Hematopoietic multipotent progenitor cell treated with erythropoietin and hydrocortisone succinate and interleukin-3 and kit ligand, for 6 days (in vitro differentiated cells): ENCODE measurements at regions not wholly inside any gene's neighbourhood (a gene's known extent, or its start where the extent isn't known, plus 50 kb on each side); places are given as distances from the start of the nearest gene placed in this dataset.
"Not testable (repeated sequence)": the region's sequence is repeated elsewhere in the genome, so short reads cannot be mapped to it uniquely, and the experiment has no call there.

Experiments
- DNase-seq: peaks from one replicate; pipeline ENCODE4 v3.0.0-alpha.2; 2015

DNA sequence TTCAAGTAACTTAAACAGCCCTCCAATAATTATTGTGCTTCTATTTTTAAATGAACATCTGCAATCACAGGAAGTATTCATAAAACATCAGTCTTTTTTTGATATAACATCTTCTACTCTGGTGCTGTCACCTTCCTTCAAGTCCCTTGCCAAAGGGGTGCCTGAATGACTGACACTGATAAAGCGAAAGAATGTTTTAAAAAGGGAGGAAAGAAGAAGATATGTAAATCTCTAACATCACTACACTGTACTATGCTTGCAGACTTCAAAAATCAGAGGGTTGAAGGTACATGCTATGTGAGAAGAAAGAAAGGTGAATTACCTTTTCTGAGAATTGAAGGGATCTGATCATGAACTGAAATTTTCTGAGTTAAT, 253.7 kb downstream of the ZPLD1 start:
- no peak for DNase-seq

DNA sequence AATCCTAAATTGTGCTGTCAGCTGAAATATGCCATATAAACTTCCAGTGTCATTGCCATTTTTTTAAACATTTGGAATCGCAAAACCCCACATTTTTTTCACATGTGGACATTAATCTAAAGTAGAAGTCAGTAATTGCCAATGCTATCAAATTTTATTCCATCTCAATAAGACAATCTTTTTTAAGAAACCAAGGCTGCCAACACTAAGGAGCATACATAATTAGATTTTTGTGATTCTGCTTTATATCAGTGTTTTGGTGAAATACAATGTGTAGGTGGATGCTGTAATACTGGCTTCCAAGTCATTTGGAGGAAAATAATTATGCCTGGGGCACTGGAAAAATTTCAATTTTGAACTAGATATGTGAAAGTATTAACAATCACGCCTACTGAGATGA, 256.7 kb downstream of the ZPLD1 start:
- DNase-seq: no peak

DNA sequence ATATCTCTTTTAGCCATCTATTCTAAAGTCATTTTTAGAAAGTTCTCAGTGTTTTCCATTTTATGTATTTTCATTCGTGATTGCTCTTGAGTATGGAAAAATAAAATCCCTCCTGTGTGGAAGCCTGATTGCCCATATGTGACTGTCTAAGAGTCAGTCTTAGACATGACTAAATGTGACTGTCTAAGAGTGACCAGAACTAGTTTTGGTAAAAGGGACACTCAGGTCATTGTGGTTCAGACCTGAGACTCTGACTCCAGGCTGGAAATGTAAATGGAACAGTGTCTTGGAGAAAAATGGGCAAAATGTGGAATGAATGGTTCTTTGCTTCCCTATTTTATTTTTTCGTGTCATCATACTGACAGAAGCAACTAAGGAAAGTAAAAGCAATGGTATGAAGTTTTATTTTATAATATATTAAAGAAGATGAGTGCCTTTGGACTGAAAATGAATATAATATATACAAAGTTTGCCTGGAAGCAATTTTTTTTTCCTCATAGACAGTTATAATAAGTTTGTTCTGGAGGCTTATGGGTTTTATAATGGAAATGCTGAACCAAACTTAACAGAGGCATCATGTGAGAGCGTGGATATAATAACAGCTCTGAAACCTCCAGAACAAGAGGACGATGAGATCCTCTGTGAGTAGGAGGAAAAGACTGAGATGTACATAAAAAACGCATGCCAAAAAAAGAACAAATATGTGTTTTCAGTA, 264.4 kb downstream of the ZPLD1 start:
- no peak for DNase-seq

DNA sequence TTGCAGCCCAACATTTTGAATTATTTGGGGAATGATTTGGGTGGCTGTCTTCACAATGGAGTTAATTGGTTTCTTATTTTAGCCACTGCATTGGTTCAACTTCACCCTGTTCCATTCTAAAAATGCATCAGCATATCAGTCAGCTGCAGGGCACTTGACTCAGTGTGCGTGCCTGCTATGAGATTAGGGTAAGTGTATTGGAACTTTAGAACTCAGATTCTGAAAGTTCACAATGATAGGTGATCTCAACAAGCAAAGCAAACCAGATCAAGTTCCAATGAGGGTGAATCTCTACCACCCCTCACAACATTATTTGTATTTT, 265.0 kb downstream of the ZPLD1 start:
- no peak for DNase-seq

DNA sequence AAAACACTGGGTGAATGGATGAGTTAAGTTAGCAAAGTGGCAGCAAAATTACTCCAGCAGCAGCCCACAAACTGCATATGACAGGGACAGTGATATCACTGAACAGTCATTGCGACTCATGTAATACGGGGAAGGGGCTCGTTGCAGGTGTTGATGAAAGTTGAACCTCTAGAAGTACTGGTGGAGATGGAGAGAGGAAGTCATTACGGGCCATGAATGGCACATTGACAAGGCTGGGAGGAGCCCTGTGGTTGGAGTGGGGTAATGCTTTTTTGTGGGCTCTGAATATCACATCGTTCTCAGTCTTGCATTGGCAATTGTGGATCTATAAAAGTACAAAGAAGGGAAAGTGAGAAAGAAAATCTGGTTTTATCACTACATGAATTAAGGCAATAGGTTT, 278.1 kb downstream of the ZPLD1 start:
- no peak for DNase-seq

DNA sequence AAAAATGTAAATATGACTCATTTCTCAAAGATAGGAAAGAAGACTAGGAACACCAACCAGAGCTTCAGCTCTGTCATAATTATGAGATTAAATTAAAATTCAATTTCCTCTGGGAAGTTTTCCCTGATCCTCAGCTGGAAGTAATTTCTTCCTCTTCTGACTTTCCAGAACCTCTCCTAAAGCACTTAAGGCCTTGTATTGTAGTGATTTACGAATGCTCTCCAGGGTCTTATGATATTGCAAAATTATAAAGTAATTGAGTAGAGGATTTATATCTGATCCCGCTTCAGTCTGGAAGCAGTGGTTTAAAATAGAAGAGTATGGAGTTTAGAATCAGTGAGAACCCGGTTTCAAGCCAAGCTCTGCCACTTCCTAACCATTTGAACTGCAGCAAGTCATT, 279.8 kb downstream of the ZPLD1 start:
- DNase-seq: no peak

DNA sequence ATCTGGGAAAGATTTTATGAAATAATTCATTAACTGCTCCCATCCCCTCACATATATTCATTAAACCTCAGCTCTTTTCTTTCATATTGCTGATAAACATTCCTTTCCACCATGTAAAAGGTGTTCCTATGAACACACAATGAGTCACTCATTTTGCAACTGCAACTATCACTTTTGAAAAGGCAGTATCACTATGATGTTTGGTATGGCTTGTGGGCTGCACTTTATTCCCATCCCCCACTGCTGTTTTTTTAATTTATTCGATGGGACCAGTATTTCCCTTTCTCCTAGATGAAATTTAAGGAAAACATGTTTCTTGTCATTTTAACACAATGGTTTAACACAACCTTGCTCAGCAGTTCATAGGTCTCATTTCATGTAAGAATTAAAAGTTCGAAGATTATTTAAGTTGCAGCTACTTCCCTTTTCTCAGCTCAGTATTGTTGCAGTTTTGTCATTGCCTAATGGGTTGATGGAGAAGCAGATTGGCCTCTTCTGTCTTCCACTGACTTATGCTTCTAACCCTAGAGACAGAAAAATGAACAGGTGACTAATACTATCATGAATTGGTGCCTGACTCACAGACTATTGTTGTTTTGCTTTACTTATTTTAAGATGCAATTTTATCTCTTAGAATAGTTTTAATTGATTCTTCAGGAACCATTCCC, 280.3 kb downstream of the ZPLD1 start:
- DNase-seq: peak; percentile 2

DNA sequence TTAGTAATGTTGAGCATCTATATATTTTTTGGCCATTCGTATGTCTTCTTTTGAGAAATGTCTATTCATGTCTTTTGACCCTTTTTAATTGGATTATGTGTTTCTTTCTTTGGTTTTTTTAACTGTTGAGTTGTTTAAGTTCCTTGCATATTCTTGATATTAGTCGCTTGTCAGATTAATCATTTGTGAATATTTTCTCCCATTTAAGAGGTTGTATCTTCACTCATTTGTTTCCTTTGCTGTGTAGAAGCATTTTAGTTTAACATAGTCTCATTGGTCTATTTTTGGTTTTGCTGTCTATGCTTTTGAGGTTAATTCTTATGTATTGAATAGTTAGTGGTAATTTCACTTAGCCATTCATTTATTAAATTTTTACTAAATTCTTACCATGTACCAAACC, 283.8 kb downstream of the ZPLD1 start:
- DNase-seq: no peak

DNA sequence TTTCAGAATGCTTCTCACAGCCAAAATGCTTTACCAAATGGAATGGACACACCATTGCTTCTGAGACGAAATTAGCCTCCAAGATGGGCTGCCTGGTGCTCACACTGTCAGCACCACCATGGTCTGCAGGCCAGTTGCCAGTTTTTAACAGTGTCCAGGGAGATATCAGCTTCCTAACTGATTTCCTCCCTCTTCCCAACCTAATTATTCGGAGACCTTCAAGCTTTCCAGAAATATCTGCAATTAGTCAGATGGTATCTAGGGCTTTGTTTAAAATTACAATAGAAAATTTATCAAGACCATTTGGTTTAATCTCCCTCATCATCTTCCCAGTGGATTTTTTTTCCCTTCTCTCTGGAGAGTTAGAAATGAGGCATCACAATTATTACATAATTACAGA, 287.5 kb downstream of the ZPLD1 start:
- DNase-seq: no peak

DNA sequence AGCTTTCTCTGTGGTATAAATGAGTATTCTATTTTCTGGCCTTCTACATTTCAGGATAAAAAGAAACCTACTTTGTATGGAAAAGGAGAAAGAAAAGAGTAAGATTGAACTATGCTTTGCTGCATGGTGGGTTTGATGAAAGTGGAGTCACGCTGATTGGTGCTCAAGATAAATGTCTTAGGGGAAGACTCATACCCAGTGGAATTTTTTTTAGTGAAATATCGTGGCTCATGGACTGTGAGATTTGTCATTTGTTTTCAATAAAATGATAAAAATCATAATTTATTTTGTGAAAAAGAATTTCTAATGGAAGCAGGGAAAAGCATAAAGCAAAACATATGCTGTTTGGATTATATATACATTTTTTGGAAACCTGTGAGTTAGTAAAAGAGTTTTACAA, 292.5 kb downstream of the ZPLD1 start:
- DNase-seq: no peak

DNA sequence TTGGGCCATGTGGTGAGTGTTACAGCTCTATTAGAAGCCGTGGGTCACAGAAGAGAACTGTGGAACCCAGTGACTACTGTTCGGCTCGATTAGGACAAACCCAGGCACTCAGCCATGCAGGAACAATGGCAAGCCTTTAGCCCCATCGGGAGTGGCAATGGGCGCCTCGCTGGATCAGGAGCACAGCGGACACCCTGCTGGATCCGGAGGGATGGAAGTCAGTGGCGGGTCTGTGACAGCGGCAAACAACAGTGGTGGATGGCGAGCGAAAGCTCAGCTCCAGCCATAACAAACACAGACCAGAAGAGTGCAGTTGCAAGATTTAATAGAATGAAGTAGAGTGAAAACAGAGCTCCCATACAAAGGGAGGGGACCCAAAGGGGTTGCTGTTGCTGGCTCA, 297.8 kb downstream of the ZPLD1 start:
- DNase-seq: not testable (repeated sequence)

DNA sequence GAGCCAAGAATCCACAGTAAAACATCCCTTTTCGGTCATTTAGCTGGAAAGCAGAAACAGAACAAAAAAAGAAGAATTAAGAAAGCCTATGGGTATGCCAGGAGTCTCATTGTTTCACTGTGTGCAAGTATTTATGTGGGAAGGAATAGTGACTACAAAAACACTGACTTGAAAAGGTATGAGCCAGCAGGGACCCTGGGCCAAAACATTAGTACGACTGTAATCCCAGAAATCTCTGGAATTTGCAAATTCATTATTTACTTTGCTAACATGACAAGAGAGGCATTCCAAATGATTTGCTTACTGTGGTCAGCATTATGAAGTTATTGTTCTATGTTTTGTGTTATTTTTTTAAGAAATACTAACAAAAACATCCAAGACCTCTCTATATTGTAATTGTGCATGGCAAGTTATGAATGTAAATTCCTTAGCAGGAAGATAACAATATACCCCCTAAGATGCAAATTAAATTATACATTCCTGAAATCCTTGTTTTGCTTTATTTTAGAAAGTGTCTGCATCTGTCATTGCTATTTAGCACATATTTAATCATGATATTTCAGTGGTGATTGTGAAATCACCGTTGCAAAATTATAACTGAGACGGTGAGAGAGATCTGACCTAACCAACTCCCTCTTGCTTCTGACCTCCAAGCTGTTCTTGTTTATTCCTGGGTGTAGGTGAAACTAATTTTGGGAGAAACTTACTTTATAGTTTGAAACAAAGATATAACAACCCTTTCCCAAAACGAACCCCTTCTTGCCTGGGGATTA, 299.2 kb downstream of the ZPLD1 start:
- DNase-seq: no peak

DNA sequence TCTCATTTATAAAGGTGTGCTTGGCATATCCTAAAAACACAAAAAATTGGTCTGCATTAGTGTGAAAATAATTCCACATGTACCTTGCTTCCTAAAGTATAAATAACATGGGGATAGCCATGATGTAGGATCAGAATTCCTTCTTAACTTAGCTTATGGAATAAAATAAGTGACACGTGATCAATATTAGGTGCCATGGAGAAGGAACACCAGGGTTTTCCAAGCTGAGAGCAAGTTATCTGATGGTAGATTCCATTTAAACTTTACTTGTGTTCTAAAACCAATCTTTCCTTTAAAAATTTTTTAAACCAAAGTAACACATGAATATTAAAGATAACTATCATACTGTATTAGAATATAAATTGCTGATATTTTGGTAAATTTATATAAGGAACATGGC, 300.5 kb downstream of the ZPLD1 start:
- DNase-seq: no peak

DNA sequence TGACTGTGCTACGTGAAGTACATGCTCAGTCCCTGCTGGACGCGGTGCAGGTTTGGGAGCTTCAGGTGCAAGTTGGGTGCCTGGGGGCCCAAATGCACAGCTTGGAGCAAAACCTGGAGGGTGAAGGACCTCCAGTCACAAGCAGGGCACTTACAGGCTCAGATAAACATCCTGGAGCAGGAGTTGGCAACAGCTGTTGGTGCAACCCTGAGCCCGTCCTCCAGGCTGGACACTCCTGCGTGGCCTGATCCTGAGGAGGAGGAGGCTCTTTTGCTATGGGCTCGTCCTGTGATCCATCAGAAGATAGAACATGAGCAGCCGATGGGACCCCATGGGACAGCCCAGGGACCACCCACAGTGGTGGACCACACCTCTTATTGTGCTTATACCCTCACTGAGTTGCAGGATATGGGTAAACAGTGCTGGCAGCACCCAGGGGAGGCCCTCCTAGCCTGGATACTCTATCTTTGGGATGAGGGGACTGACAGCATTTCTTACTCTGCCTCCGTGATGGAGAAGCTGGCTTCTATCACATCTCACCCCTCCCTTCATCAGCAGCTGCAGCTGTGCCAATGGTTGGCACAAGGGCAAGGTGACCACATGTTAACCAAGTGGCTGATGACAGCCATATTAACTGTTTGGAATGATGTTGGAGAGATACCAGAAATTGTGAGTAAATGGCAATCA, 301.6 kb downstream of the ZPLD1 start:
- no peak for DNase-seq

DNA sequence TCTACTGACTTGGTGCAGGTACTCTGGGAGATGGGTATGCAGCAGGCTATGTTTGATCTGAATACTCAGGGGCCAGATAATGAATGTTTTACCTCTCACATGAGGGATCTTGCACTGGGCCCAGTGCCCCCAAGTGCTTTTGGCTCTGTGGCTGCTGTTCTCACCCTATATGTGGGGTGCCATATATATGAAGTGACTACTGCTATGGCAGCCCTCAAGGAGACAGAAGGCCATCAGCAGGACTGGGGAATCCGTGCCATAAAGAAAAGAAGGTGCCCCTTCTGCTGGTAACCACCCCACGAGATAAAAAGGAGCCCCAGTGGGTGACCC, 302.1 kb downstream of the ZPLD1 start:
- no peak for DNase-seq

DNA sequence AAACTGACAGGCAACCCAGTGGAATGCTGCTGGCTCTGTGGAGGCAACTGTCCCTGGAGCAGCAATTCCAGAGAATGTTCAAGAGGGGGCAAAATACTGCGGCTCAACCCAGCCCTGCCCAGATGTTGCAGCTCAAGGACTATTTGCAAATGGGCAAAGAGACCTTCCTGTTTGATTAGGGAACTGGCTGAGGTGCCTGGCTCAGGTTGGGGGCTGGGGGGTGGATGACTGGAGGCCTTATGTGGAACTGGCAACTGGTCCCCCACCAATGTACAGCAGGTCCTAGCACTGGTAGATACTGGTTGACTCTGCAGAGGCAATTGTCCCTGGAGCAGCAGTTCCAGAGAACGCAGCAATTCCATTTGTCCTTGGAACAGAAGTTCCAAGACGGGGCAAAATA, 302.5 kb downstream of the ZPLD1 start:
- no peak for DNase-seq

DNA sequence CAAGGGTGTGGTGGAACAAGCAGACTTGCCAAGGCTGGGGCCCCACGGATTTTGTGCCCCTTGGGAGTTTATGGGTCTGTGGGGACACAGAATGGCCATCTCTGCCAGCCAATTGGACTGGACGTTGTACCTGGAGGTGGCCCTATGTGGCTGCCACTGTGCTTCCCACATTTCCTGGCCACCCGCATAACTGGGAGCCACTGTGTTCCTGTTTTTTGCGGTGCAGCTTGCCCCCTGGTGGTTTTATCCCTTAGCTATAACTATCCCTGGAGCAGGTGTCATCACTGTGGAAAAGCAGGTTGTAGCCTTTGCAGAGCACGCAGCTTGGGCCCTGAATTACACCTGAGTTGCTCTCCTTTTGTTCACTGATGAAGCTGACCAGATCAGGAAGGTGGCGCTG, 306.3 kb downstream of the ZPLD1 start:
- DNase-seq: no peak

DNA sequence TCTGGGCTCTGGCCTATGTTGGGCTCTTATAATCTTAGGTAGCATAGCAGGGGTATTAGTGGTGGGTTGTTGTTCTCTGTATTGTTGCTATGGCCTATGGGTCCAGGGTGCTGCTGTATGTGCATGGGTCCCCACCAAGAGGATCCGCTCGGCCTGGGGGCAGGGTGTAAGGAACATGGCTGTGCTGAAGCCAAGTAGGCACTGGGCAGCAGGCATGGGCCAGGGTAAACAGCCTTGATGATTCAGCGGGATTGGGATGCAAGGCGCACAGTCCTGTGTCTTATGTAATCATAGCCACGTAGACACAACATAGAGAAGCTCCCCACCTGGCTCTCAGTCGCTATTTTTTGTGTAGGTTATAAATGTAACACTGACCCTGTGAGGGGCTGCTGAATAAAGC, 306.9 kb downstream of the ZPLD1 start:
- no peak for DNase-seq

DNA sequence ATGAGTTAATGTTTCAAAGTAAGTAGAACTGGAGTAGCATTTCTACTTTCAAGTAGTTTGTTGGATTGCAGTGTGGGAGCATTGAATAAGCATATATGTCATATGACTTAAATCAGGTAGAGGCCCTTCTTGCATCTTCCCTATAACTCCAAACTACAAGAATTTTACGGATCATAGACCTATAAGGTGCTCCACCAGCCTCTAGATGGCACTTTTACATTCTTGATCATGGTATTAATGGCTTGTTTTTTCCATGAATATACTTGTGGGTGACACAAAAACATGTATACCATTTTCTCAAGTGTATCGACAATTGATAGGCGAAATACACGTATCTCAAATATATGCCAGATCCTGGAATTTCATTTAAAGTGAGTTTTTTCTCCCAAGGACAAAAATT, 311.1 kb downstream of the ZPLD1 start:
- no peak for DNase-seq

DNA sequence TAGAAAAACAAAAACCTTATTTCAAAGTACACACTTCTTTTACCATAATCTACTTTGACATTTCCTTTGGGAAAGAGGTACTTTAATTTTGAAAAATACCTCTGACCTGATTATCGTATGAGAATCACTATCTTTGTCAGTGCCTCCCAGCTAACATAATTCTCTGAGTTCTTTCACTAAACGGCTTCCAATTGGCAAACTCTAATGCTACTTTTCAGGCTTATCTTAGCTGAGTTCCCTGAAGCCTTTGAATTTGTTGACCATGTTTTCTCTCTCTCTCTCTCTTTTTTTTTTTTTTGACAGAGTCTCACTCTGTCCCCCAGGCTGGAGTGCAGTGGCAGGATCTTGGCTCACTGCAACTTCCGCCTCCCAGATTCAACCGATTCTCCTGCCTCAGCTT, 312.8 kb downstream of the ZPLD1 start:
- no peak for DNase-seq

DNA sequence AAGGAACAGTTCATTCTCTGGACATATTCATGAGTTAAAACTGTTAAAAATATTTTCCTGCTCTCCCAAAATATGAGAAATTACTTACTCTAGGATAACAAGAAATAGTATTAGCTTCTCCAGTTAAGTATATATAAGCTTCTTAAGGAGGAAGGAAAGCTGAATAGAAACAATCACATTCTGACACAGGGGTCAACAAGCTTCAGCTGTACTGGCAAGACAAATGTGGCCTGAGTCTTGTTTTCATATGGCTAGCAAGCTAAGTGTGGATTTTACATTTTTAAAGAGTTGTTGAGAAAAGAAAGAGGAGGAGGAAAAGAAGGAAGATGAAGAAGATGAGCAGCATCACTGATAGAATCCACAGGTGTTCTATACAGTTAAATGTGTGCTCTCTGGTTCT, 313.8 kb downstream of the ZPLD1 start:
- no peak for DNase-seq

DNA sequence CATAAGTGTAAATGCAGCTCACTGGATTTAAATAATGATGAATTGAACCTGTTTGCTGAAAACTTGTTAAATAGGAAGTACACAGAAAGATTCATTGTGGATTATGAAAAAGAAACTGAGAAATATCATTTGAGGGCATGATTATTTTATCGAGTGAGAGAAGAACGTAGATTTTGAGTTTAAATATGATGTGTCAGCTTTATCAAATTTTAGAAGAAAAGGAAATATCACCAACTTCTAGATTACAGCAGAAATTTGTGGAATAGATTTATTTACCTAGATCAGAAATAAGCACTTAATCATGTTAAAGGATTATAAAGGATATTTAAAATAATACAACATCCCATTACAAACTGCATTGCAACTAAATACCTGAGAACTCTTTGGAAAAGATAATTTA, 315.5 kb downstream of the ZPLD1 start:
- no peak for DNase-seq

DNA sequence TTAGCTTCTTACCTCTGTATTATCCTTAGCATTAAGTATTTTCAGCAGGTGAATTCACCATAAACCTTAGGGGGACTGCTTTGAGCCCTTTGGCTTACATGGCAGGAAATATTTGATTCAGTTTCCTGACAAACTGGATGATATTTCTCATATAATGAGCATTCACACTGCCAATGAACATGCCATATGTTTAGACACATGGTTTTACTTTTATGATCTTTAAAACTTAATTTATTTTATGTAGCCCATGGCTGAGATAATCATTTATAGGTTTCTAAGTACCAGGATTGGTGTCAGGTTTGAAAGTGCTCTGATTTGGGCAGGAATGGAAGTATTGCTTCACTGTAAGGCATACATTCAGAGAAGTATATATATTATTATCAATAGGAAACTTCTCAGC, 319.1 kb downstream of the ZPLD1 start:
- DNase-seq: no peak

DNA sequence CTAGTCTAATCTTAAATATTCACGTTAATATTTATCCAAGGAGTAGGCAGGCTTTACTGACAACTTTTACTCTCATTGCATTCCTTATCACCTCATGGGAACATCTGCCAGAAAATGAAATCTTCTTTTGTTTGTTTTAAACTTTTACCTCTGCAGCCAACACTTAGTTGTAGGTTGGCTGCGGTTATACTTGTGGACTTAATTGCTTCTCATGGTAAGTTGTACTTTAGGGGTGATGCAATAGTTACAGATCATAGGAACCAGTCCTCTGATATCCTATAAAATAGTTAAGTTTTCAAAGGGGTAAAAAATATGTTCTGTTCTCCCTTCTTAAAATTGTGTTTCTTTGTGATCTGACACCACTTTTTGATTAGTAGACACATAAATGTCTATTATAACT, 321.9 kb downstream of the ZPLD1 start:
- no peak for DNase-seq
